ENCODE measurements at regions not wholly inside any gene's neighbourhood (a gene's known extent, or its start where the extent isn't known, plus 50 kb on each side); places are given as distances from the start of the nearest gene placed in this dataset.

GRCh38 chr3:117954131-117954530 is 1080.5 kb downstream of the IGSF11 start:
- WGBS, 2 donors: 82 to 85% methylated on average over 1 of the region's 1 CpG
- TF ChIP-seq, protein P1, sequence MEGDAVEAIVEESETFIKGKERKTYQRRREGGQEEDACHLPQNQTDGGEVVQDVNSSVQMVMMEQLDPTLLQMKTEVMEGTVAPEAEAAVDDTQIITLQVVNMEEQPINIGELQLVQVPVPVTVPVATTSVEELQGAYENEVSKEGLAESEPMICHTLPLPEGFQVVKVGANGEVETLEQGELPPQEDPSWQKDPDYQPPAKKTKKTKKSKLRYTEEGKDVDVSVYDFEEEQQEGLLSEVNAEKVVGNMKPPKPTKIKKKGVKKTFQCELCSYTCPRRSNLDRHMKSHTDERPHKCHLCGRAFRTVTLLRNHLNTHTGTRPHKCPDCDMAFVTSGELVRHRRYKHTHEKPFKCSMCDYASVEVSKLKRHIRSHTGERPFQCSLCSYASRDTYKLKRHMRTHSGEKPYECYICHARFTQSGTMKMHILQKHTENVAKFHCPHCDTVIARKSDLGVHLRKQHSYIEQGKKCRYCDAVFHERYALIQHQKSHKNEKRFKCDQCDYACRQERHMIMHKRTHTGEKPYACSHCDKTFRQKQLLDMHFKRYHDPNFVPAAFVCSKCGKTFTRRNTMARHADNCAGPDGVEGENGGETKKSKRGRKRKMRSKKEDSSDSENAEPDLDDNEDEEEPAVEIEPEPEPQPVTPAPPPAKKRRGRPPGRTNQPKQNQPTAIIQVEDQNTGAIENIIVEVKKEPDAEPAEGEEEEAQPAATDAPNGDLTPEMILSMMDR (IDR thresholded peaks at IDR 0.05): no peak
- TF ChIP-seq POLR2A (IDR thresholded peaks at IDR 0.05): no peak
- no peaks in the 10 kb centered on the region for H3K27me3 ChIP-seq
- H3K36me3 ChIP-seq: no peaks in the 10 kb centered on the region
- H3K27ac ChIP-seq: no peak overlapping the region
- no peaks in the 10 kb centered on the region for H3K9me3 ChIP-seq
- no peak for DNase-seq
- no peak overlapping the region for H3K4me3 ChIP-seq (replicated peaks in 1 of 3)
- H3K4me1 ChIP-seq: no peaks in the 10 kb centered on the region
- intact Hi-C loops (cut with DNase I): no loop called here

DNA sequence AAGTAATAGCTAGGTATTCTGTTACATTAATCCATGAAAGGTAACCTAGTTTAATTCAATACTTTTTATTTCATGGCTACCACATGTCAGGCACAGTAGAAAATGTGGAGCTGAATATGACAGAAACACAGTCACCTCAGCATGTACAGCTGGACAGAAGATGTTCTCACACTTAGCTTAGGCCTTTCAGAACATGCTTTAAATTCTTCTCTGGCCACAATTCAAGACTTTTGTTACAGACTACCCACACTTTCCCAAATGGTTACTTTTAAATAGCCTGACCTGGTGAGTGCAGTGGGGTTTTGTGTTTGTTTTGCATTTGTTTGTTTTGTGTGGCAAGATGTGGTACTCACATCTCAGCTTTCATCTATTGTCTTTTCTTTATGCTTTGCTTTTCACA is 1079.5 kb downstream of the IGSF11 start:
- no peaks in the 10 kb centered on the region for H3K4me1 ChIP-seq
- H3K27ac ChIP-seq: no peak overlapping the region
- intact Hi-C loops (cut with DNase I): no loop called here
- no peaks in the 10 kb centered on the region for H3K36me3 ChIP-seq
- no peaks in the 10 kb centered on the region for H3K9me3 ChIP-seq
- H3K4me3 ChIP-seq (replicated peaks in 1 of 3): no peak overlapping the region
- no peak for TF ChIP-seq POLR2A (IDR thresholded peaks at IDR 0.05)
- TF ChIP-seq, protein P1 (IDR thresholded peaks at IDR 0.05): no peak
- no peaks in the 10 kb centered on the region for H3K27me3 ChIP-seq
- DNase-seq: no peak

GRCh38 chr3:117958027-117958426 is 1076.6 kb downstream of the IGSF11 start:
- no peak overlapping the region for H3K27ac ChIP-seq
- H3K9me3 ChIP-seq: no peaks in the 10 kb centered on the region
- no peaks in the 10 kb centered on the region for H3K4me1 ChIP-seq
- WGBS, 2 donors: 86% methylated on average over 2 of the region's 2 CpGs
- H3K36me3 ChIP-seq: no peaks in the 10 kb centered on the region
- TF ChIP-seq, protein P1 (IDR thresholded peaks at IDR 0.05): no peak
- TF ChIP-seq POLR2A (IDR thresholded peaks at IDR 0.05): no peak
- H3K4me3 ChIP-seq (replicated peaks in 1 of 3): no peak overlapping the region
- DNase-seq: no peak
- intact Hi-C loops (cut with DNase I): no loop called here
- no peaks in the 10 kb centered on the region for H3K27me3 ChIP-seq

- H3K27ac ChIP-seq: no peak overlapping the region
- WGBS, 2 donors: 57 to 63% methylated on average over 2 of the region's 2 CpGs
- no peak for DNase-seq
- H3K4me1 ChIP-seq: no peaks in the 10 kb centered on the region
- no peaks in the 10 kb centered on the region for H3K9me3 ChIP-seq
- no peaks in the 10 kb centered on the region for H3K36me3 ChIP-seq
- intact Hi-C loops (cut with DNase I): no loop called here
- no peak overlapping the region for H3K4me3 ChIP-seq (replicated peaks in 1 of 3)
- no peaks in the 10 kb centered on the region for H3K27me3 ChIP-seq
- TF ChIP-seq, protein P1 (IDR thresholded peaks at IDR 0.05): no peak
- no peak for TF ChIP-seq POLR2A (IDR thresholded peaks at IDR 0.05)
These were observed 1071.9 kb downstream of the IGSF11 start for GRCh38 chr3:117962750-117963149.

GRCh38 chr3:117963858-117964257 is 1070.8 kb downstream of the IGSF11 start:
- Histone ChIP-seq H3K4me1 (no peaks in the 10 kb centered on the region), H3K27ac (no peak overlapping the region), H3K4me3 (replicated peaks in 1 of 3) (no peak overlapping the region), H3K36me3 (no peaks in the 10 kb centered on the region), H3K9me3 (no peaks in the 10 kb centered on the region), H3K27me3 (no peaks in the 10 kb centered on the region)
- intact Hi-C loops (cut with DNase I): no loop called here
- DNase-seq: no peak
- no peak for TF ChIP-seq POLR2A (IDR thresholded peaks at IDR 0.05)
- TF ChIP-seq, protein P1 (IDR thresholded peaks at IDR 0.05): no peak
- WGBS, 2 donors: 50 to 57% methylated on average over 2 of the region's 2 CpGs

All from thyroid gland (tissue), 4 donors.